NCI-H774 (cell line): ENCODE measurements at regions not wholly inside any gene's neighbourhood (a gene's known extent, or its start where the extent isn't known, plus 50 kb on each side); places are given as distances from the start of the nearest gene placed in this dataset.

Experiments
- DNase-seq: peaks from one replicate; lab custom pipeline; 2025; lab: John Stamatoyannopoulos, UW

DNA sequence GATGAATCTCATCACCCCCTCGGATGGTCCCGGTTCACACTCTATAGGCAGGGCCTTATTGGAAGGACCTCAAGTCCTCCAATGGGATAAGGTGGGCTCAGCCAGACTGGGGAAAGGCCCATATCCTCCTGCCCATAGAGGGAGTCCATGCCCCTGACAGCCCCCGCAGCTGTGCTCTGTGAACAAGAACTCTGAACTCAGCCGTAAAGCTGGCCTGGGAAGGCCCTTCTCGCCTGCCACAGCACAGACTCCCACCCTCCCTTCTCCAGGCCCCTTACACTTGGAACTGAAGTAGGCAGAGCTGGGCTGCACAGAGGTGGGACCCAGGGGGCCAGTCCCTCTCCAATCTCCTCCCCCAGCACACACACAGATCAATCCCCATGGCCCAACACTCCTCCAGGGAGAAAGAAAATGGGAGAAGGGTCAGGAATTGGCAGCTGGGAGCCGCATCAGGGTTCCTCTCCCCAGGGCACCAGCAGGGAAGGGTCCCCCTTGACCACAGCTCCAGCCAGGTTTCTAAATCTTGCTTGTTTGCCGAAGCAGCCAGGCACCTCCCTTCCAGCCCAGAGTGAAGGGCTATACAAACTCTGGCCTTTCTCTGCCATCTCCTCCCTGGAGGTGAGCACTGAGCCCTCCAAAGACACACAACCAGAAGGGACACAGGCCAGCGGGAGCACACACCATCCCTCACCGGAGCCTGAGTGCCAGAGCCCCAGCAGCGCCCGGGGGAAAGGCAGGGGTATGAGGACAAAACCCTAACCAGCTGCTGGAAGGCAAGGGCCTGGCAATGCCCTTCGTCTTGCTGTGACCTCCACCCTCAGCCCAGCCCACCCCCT, 454.1 kb downstream of the SOX9 start:
- DNase-seq = no peak

DNA sequence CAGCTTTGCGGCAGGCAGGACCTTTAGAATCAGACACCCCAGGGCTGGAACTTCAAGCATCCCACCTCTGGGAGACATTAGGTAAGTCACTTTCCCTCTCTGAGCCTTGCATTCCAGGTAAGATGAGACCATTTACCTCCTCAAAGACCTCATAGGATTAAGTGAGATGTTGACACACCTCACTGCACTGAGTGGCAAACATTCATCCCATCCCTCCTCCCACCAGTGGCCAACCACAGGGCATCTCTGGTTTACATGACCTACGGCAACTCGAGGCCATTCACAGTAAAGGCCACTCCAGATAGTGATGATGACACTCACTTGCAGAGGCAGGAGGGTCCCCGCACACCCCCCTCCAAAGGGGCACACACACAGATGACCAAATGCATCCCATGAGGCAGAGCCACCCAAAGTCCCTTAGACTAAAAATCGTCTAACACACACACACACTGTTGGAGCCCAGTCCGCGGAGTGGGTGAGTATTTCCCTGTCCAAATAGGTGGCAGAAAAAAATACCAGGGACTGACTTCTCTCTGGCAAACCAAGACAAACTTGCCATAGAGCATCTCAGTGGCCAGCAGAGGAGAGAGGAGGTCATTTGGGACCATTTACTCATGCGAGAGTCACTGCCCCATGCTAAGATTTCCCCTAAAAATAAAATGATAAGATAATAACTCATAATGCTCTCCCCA, 454.9 kb downstream of the SOX9 start:
- no peak for DNase-seq

DNA sequence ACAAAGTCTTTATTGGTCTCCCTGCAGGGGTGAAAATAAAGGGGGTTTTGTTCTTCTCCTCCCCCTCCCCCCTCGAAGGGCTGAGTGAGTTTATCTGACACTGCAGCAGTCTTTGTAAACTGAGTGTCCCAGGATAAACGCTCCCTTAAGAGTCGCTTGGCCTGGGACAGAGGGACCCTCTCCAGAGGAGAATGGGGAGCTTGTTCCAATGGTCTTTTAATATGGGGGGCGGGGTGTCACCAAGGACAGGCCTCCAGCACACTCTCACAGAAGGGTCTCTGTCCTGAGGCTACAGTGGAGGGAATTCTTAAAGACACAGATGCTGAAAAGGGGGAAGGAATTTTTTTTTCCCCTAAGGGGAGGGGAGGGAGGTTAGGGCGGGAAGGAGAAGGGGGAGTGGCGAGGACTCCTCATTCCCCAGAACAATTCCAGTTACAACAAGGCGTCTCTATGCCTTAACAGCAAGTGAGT, 455.5 kb downstream of the SOX9 start:
- no peak for DNase-seq

DNA sequence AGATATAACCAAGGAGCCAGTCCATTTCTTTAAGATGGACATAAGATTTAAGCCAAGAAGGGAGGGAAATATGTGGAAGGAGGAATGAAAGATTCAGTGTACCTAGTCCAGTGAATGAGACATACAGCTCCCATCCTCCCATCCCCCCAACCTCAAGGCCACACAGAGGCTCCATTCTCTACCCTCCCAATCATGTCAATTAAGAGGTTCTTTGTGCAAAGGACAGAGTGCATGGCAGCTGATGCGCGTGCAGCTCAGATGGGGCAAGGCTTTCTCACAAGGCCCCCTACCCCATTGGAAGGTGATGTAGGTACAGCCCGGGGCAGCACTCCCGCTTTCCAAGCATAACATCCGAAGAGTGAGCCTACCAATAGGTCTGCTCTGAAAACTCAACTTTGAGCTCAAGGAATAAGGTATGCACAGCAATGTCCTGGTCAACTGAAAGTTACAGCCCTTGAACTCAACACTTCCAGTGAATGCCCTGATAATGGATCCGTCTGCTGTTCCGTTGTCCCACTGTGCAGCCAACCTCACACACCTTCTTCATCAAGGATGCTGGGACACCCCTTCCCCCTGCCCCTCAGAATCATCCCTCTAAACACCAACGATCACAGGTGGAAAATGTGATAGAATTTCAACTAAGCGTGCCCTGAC, 458.1 kb downstream of the SOX9 start:
- DNase-seq = no peak

DNA sequence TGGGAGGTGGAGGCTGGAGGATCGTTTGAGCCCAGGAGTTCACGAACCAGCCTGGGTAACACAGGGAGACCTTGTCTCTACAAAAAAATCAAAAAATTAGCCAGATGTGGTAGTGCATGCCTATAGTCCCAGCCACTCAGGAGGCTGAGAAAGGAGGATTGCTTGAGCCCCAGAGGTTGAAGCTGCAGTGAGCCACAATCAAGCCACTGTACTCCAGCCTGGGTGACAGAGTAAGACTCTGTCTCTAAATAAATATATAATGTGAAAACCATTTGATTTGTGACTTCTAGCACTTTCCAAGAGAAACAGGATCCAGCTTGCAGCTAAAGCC, 459.1 kb downstream of the SOX9 start:
- no peak for DNase-seq

DNA sequence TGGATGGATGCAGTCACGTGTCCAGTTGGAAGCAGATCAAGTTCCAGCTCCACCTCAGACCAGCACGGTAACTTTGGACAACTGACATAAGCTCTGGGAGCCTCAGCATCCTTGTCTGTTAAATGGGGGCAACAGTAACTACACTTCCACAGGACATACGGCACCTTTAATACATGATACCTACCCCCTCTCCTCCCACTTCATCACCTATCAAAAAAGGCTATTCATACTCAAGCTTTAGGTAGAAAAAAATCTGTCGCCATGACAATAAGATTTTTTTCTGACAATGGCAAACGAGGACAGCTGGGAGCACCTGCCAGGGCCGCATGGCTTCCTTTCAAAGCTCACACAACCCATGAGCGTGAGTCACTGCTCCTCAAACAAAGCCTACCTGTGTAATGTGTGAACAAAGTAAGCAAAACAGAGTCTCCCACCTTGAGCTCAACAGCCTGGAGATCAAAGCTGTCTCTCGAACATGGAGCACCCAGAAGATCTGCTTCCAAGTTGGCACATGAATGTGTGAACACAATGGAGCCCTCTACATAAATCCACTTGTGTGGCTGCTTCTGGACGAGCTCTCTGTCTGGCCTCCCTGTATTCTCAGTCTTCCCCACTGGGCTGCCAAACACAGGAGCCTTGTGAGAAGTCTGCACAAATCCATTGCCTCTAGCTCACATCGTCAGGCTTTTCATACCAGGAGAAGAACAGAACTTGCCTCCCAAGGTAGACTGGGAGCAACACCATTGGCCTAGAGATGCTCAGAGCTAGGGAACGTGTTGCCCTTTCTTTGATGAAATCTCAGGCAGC, 459.7 kb downstream of the SOX9 start:
- DNase-seq = peak; percentile 99

DNA sequence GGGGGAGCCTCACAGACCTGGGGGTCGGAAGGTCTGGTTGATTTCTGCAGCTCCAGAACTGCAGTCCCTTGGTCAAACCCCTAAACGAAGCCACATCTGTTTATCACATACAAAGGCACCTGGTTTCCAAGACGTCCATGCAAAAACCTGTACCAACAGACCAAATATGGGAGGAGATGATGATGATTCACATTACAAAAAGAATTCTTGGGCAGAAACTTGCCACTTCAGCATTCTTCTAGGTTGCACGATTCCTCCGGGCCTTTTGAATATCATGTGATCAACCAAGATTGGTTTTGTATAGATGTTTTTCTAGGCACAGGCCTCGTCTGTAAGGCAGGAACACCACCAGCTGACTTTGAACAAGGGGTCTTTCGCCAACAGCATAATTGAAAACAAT, 466.3 kb downstream of the SOX9 start:
- no peak for DNase-seq

DNA sequence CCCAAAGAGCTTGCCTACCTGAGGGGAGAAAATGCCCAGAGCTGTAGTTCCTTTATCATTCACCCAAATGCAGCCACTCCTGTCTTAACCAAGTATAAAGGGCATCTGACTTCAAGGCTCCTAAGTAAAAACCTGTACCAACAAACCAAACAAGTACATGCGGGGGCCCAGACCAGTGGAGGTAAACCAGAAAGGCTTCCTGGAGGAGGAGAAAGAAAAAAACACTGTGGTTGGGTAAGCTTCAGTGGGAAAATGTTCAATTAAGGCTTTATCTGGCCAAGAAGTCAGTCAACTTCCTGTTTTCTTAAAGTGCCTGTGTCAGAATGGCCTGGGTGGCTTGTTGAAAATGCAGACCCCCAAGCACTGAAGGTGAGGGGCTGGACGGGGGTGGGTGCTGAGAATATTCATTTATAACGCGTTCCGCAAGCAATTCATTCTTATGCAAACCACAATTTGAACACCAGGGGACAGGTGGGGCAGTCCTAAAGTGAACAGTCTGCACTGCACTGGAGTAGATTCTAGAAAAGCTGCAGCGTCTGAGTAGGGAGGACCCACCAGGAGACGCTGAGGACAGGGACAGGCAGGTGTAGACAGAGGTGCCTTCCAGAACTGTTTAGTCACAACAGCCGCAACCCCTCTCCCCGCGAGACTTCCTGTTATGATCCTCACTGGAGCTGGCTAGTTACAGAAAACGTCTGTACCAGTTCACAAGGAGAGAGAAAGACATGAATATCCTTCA, 467.1 kb downstream of the SOX9 start:
- peak; percentile 55 for DNase-seq

DNA sequence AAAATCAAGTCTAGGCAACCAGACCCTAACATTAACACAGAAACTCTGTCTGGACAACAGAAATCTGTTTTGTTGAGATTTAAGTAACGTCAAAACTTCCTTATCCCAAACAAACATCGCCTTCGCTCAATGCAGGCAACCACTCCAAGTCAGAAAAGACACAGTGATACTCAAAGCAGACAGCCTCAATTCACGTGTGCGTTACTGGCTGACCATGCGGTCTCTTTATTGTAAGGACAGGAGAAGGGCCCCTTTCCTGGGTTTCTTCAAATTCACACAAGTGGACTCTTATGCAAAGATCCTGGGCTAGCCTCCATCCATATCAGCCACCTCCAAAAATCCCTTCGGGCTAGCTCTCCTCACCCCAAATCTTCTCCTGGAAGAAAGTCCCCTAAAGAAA, 467.7 kb downstream of the SOX9 start:
- DNase-seq = no peak

DNA sequence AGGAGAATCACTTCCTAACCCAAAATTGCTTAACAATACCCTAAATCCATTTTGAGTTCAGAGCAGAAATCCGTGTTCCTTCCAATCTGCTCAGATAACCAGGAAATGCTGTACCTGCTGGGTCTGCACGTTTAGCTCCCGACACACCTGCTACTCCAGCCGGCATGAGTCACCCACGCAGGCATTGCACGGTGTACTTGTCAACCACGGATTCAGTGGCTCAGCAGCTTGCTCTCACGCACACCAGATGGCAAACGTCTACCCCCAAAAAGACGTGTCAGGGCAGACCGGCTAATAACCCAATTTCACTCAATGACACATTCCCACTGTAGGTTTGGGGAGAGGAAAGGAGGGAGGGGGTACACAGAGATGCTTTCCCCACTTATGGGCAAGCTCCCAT, 468.1 kb downstream of the SOX9 start:
- DNase-seq = peak; percentile 94

DNA sequence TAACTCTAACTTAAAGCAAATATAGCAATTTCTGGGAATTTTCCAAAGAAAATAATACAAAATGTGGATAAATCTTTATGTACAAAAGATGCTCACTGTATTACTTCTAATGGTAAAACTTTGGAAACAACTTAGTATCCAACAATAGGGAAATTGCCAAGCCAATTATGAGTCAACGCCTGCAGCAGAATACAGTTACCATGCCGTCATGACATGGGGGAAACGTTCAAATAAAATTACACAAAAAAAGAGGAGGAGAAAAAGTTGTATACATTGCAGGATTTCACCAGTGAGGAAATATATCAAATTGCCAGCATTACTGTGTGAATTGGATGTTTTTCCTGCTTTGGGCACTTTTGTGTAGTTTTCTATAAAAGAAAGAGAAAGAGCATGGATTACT, 469.6 kb downstream of the SOX9 start:
- DNase-seq = no peak

DNA sequence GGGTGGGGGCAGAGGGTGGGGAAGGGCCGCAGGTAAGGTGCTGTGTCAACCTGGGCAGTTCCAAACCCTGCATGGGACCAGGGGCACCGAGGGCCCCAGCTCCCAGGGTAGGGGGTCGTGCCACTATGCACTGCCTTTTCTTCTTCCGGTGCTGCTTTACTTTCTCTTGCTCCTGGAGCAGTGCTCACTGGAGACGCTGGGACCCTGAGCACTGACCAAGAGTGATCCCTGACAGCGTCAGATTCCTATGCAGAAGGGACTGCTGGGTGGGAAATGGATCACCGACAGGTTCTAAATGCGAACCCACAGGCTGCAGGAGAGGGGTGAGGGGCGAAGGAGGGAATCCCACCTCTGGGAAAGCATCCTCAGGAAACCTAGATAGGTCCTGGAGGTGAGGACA, 470.1 kb downstream of the SOX9 start:
- no peak for DNase-seq

DNA sequence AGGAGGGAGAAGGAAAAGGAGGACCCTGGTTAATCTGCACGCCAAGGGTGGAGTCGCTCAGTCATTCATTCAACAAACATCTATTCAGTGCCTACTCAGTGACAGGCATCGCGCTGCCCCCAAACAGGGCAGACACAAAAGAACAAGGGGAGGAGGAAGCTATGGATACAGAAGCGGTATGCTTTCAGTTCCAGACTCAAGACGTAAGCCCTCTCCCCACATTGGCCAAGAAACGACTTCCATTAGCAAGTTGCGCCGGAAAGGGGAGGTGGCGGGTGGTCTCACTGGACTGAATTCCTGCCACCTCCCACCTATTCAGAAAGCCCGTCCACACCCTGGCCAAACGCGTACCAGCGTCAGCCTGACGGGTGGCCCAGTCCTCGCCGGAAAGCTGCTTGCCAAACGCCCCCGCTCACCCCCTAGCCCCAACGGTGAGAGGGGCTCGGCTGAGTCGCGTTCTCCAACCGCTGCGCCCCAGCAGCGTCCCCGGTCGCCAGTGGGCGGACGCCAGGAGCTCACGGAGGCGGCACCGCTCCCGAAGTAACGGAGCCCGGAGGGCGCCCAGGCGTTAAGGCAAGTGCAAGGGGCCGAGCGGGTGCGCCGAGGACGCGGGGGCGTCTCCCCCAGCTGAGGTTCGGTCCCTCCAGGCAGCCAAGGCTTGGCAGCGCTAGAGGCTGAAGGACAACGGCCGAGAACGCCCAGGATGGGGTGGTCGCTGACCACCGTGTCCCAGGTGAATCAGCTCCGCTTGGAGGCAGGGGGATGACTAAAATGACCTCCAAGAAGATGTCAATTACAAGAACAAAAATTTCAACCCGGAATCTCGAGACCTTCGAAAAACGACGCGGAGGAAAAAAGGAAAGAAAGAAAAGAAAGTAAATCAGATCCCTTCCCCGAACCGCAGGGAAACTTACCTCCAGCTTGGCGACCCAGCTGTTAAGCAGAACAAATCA, 470.7 kb downstream of the SOX9 start:
- peak; percentile 53 for DNase-seq

DNA sequence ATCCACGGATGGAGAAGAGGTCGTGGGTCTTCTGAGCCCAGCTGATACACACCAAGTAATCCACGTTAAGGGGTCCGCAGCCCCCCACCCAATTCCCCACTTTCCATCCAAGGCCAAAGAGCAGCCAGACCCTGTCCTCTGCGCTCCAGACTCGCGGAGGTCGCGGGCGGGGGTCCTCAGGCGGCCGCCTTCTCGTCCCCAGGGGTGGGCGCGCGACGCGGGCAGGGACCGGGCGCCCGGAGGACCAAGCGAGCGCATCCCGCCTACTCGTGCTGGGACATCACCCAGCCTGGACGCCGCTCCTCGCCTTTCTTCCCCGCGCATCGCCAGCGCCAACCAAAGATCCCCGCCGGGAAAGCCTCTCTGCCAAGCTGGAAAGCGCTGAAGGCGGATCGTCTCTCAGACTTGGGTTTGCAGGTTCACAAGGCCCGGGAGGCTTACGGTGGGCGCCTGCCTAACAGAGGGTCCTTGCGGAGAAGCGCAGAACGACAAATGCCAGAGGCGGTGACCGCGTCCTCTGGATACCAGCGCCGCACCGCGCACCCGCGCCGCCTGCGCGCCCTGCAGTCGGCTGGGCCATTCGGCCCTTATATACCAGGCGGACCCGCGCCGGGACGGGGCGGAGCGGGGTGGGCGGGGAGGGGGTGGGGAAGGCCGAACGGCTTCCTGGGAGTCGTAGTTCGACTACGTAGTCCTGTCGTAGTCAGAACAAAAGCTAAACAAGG, 471.6 kb downstream of the SOX9 start:
- peak; percentile 93 for DNase-seq

DNA sequence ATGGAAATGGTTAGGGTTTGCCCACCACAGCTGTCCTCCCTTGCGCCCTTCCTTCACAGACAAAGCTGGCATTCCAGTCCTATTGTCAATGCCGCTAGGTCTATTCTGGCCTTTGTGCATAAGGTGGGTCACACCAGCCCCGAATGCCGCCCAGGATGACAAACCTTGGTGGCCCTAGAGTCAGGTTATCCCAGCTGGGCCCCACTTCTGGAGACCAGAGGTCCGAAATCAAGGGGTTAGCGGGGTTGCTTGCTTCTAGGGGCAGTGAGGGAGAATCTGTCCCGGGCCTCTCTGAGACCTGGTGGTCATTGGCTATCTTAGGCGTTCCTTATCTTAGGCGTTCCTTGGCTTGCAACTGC, 472.1 kb downstream of the SOX9 start:
- DNase-seq = no peak

DNA sequence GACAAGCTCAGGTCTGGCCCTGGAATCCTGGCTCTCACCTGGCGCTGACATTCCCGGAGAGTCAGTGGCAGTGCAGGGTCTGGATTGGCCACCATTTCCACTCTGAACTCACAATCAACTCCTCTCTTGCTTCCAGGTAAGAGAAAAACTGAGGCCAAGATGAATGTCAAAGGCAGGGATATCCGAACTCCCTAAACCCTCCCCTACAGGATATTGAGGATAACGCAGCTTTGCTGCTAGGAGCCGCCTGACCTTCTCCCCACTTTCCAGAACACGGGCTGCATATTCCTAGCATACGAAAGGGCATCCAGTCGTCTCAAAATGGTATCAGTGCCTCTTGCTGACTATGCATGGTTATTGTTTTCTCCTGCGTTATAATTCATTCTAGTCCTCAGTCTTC, 473.4 kb downstream of the SOX9 start:
- no peak for DNase-seq
